ENCODE measurements at regions not wholly inside any gene's neighbourhood (a gene's known extent, or its start where the extent isn't known, plus 50 kb on each side); places are given as distances from the start of the nearest gene placed in this dataset.

- TF ChIP-seq CTCF (IDR thresholded peaks at IDR 0.05; ENCODE audit: poor library complexity, severe bottlenecking) (no peak), EZH2 (IDR thresholded peaks at IDR 0.05; ENCODE audit: borderline replicate concordance, insufficient read depth, low read length, poor library complexity, severe bottlenecking) (no peak), EP300 (conservative IDR thresholded peaks at IDR 0.05; ENCODE audit: poor library complexity, severe bottlenecking) (no peak), SMC3 (conservative IDR thresholded peaks at IDR 0.05; ENCODE audit: poor library complexity) (no peak), POLR2AphosphoS5 (IDR thresholded peaks at IDR 0.05) (no peak), TAF1 (IDR thresholded peaks at IDR 0.05; ENCODE audit: low read depth) (no peak), RAD21 (conservative IDR thresholded peaks at IDR 0.05) (no peak), REST (IDR thresholded peaks at IDR 0.05; ENCODE audit: borderline replicate concordance) (no peak), MXI1 (conservative IDR thresholded peaks at IDR 0.05; ENCODE audit: poor library complexity, severe bottlenecking) (no peak)
Measured at GRCh38 chr14:101371799-101372793, 189.2 kb upstream of the DIO3 start.

All from neural cell (in vitro differentiated cells).